ENCODE measurements at regions not wholly inside any gene's neighbourhood (a gene's known extent, or its start where the extent isn't known, plus 50 kb on each side); places are given as distances from the start of the nearest gene placed in this dataset.

DNA sequence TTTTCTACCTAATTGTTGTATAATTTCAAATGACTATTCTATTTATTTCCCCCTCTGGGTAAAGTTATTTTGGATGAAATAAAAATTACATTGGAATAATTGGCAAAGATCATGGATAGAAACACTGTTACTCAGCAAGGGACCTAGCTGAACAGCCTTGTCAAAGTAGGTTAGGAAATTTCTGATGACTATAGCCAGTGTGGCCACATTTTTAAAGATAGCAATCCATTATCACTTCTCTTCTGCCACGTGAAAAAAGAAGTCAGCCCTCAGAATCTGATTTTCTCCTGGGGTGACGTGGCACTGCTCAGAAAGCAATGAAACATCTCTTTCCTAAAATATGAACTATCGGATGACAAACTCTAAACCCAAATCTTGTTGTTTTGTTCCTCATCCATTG lies 784.2 kb upstream of the RIOK2 start:
- H3K4me1 ChIP-seq: no peaks in the 10 kb centered on the region
- TF ChIP-seq, protein P1, sequence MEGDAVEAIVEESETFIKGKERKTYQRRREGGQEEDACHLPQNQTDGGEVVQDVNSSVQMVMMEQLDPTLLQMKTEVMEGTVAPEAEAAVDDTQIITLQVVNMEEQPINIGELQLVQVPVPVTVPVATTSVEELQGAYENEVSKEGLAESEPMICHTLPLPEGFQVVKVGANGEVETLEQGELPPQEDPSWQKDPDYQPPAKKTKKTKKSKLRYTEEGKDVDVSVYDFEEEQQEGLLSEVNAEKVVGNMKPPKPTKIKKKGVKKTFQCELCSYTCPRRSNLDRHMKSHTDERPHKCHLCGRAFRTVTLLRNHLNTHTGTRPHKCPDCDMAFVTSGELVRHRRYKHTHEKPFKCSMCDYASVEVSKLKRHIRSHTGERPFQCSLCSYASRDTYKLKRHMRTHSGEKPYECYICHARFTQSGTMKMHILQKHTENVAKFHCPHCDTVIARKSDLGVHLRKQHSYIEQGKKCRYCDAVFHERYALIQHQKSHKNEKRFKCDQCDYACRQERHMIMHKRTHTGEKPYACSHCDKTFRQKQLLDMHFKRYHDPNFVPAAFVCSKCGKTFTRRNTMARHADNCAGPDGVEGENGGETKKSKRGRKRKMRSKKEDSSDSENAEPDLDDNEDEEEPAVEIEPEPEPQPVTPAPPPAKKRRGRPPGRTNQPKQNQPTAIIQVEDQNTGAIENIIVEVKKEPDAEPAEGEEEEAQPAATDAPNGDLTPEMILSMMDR (IDR thresholded peaks at IDR 0.05): no peak
- ATAC-seq (no peak), DNase-seq (no peak)
- H3K27ac ChIP-seq: no peak overlapping the region
- H3K36me3 ChIP-seq: no peaks in the 10 kb centered on the region
- H3K27me3 ChIP-seq (ENCODE audit: low read depth): no peaks in the 10 kb centered on the region
- intact Hi-C loops (cut with DNase I): no loop called here
- no peak overlapping the region for H3K4me3 ChIP-seq
- H3K9me3 ChIP-seq: no peaks in the 10 kb centered on the region

DNA sequence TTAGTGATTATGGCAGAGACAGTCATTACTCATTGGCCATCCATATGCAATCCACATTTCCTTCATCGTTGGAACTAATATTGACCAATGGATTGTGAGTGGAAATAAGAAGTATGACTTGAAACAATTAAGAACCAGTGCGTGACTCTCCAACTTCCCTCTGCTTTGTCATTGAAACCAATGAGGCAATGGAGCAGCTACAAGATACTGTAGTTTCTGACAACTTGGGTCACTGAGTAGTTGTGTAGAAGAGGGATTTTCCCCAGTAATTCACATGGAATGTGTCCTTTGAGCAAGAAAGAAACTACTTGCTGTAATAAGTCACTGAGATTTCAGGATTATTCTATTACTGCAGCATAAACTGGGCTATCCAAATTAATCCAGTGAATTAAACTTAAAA lies 785.3 kb upstream of the RIOK2 start:
- Histone ChIP-seq H3K36me3 (no peaks in the 10 kb centered on the region), H3K9me3 (no peaks in the 10 kb centered on the region), H3K27ac (no peak overlapping the region), H3K27me3 (ENCODE audit: low read depth) (no peaks in the 10 kb centered on the region), H3K4me3 (no peak overlapping the region), H3K4me1 (no peaks in the 10 kb centered on the region)
- ATAC-seq (no peak), DNase-seq (no peak)
- TF ChIP-seq, protein P1 (IDR thresholded peaks at IDR 0.05): no peak
- intact Hi-C loops (cut with DNase I): no loop called here

DNA sequence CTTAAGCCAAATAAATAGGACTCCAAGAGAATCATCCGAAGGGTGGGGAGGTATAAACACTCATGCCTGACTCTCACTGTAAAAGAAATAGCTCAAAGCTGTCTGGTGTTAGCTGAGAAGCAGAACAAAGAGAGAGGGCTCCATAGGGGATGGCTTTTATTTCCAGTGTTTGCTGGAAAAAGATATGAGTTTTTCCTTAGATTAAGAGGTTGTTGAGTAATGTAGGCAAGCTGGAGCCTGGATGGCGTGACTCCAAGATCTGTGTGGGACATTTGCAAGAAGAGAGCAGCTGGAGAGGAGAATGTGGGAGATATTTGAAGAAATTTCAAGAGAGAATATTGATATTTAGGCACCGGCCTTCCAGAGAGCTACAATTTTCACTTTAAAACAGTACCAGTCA lies 793.7 kb upstream of the RGMB start:
- intact Hi-C loops (cut with DNase I): no loop called here
- DNase-seq (no peak), ATAC-seq (no peak)
- Histone ChIP-seq H3K4me3 (no peak overlapping the region), H3K4me1 (no peaks in the 10 kb centered on the region), H3K9me3 (no peaks in the 10 kb centered on the region), H3K36me3 (no peaks in the 10 kb centered on the region), H3K27ac (no peak overlapping the region), H3K27me3 (ENCODE audit: low read depth) (no peaks in the 10 kb centered on the region)
- TF ChIP-seq, protein P1 (IDR thresholded peaks at IDR 0.05): no peak

DNA sequence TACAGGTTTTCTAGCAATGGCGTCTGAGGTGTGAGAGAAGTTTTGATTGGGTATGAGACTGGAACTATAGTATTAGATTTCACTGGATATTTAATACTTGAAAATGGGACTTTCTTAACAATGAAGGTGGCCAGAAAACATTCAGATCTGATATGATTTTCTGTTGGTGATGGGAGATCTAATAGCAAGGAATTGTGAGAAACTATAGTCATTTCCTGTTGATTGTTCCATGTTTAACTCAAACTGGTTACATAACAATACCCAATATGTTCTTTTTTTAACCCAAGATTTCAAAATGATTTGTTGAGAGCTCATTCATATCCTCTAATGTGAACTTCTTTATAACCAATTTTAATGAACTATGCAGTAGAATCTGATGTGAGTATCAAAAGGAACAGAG lies 793.2 kb upstream of the RGMB start:
- no peaks in the 10 kb centered on the region for H3K9me3 ChIP-seq
- no peak overlapping the region for H3K4me3 ChIP-seq
- no peaks in the 10 kb centered on the region for H3K4me1 ChIP-seq
- ATAC-seq: no peak
- no peaks in the 10 kb centered on the region for H3K36me3 ChIP-seq
- TF ChIP-seq, protein P1 (IDR thresholded peaks at IDR 0.05): no peak
- DNase-seq: no peak
- intact Hi-C loops (cut with DNase I): no loop called here
- H3K27ac ChIP-seq: no peak overlapping the region
- no peaks in the 10 kb centered on the region for H3K27me3 ChIP-seq (ENCODE audit: low read depth)

DNA sequence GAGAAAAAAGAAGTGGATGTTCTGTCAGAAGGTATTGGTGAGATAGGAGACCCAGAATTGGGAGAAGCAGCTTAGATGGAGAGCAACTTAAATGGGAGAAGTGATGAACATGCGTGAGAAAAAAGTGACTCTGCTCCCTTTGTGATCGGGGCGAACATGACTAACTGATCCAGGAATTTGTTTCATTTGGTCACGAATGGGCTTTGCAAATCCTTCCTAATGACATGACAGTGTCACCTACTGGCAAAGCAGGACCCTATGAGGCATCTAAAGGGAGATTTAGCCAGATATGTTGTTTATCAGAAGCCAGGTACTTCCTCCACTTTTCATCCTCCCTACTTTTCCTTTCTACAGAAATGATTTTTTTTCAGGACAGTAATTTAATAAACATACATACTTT lies 787.4 kb upstream of the RGMB start:
- no peaks in the 10 kb centered on the region for H3K36me3 ChIP-seq
- H3K4me1 ChIP-seq: no peaks in the 10 kb centered on the region
- intact Hi-C loops (cut with DNase I): no loop called here
- H3K9me3 ChIP-seq: no peaks in the 10 kb centered on the region
- TF ChIP-seq, protein P1 (IDR thresholded peaks at IDR 0.05): no peak
- H3K4me3 ChIP-seq: no peak overlapping the region
- no peak overlapping the region for H3K27ac ChIP-seq
- no peaks in the 10 kb centered on the region for H3K27me3 ChIP-seq (ENCODE audit: low read depth)
- ATAC-seq: no peak
- no peak for DNase-seq

DNA sequence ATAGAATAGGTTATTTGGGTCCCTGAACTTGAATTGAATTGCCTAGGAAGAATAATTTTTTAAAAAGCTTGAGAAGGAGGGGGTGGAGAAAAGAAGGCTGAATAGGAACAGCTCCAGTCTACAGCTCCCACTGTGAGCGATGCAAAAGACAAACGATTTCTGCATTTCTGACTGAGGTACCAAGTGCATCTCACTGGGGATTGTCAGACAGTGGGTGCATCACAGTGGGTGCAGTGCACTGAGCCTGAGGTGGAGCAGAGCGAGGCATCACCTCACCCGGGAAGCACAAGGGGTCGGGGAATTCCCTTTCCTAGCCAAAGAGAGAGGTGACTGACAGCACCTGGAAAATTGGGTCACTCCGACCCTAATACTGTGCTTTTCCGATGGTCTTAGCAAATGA lies 782.2 kb upstream of the RGMB start:
- intact Hi-C loops (cut with DNase I): no loop called here
- DNase-seq (no peak), ATAC-seq (no peak)
- H3K9me3 ChIP-seq: no peaks in the 10 kb centered on the region
- H3K4me1 ChIP-seq: no peaks in the 10 kb centered on the region
- no peaks in the 10 kb centered on the region for H3K27me3 ChIP-seq (ENCODE audit: low read depth)
- no peak overlapping the region for H3K4me3 ChIP-seq
- TF ChIP-seq, protein P1 (IDR thresholded peaks at IDR 0.05): no peak
- no peaks in the 10 kb centered on the region for H3K36me3 ChIP-seq
- H3K27ac ChIP-seq: no peak overlapping the region

Data from lower lobe of right lung (tissue), 2 donors.